ENCODE measurements at regions not wholly inside any gene's neighbourhood (a gene's known extent, or its start where the extent isn't known, plus 50 kb on each side); places are given as distances from the start of the nearest gene placed in this dataset.
"Not testable (repeated sequence)": the region's sequence is repeated elsewhere in the genome, so short reads cannot be mapped to it uniquely, and the experiment has no call there.

DNA sequence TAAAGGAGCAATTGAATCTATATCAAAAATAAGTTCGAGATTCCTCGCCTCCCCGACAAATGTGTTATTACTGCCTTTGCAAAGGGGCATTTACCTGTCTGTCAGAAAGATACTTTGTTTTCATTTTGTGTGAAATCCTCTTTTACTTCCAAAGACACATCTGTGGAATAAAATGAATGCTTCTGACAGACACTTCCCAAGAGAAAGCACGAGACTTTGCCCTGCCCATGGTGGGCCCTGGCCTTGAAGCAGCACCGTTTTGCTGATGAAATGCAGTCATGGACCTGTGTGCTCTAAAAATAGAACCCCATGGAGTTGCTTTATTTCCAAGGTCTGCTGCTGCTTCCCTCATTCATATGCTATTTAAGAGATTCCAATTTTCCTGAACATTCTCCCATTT, 85.9 kb upstream of the USP47 start:
- no peak for DNase-seq

DNA sequence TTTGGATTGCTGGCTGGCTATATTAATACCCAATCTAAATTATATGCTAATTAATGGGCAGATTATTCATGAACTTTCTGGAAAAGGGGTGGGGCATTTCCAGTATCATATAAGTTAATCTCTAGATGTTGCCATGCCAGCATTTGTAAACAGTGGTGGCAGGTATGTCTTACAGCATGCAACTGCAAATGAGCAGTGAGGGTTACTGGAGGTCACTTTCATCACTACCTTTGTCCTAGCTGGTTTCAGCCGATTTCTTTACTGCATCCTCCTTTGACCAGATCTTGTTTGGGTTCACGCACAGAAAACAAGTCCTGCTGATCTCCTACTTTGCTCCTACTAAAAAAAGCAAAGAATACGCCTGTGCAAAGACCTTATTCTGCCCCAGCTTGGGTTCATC, 89.1 kb upstream of the USP47 start:
- no peak for DNase-seq

DNA sequence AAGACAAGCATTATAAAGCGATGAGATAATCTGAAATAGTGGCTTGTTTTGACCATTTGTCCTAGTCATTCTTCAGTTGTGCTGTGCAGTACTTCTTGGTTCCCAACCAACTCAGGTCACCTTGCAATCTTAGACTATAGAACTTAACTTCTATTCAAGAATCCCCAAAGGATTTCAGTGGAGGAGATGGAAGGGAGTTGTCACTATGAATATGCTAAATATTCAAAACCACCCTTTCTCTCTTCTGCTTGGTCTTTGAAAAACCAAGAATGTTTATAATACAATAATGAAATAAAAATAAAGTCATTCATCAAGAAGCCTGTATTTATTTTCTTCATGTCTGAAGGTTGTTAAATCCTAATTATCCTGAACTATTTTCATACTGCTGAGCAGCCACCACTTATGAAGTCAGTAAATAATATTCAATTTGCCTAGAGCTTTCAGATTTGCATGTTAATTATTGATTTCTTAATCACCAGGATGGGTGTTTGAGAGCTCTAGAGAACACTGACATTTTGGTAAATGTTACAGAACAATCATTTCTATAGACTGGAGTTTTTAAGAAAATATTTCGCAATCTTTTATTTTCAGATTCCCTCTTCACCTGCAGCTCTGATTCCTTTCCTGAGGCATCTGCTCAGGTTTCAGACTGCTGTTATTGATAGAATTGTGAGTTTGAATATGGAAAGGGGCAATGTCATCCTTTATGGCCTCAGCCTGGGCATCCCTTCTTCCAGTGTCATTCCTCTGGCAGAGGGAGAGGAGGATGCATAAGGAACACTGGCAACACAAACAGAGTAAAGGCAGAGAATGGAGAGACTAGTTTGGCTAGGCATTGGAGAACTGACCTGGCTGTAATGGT, 91.5 kb upstream of the USP47 start:
- no peak for DNase-seq

DNA sequence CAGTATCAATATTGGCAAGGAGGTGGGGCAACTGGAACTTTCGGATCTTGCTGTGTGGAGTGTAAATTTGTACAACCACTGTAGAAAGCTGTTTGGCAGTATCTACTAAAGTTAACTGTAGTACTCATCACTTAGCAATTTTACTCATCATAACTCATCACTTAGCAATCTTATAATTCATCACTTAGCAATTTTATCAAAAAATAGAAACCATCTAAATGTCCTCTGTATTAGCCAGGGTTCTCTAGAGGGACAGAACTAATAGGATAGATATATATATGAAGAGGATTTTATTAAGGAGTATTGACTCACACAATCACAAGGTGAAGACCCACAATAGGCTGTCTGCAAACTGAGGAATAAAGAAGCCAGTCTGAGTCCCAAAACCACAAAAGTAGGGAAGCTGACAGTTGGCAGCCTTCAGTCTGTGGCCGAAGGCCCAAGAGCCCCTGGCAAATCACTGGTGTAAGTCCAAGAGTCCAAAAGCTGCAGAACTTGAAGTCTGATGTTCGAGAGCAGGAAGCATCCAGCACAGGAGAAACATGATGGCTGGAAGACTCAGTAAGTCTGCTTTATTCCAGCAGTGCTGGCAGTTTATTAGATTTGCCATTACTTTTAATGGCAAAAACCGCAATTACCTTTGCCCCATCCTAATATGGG, 92.9 kb upstream of the USP47 start:
- DNase-seq = no peak

DNA sequence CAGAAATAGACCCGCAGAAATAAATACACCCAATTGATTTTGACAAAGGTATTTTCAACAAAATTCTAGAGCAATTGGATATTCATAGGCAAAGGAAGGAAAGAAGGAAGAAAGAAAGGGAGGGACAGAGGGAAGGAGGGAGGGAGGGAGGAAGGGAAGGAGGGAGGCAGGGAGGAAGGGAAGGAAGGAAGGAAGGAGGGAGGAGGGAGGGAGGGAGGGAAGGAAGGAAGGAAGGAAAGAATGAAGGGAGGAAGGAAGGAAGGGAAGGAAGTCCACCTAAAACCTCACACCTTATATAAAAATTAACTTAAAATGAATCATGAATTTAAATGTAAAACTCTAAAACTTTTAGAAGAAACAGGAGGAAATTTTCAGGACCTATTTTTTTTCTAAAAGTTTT, 94.2 kb upstream of the USP47 start:
- DNase-seq = no peak

DNA sequence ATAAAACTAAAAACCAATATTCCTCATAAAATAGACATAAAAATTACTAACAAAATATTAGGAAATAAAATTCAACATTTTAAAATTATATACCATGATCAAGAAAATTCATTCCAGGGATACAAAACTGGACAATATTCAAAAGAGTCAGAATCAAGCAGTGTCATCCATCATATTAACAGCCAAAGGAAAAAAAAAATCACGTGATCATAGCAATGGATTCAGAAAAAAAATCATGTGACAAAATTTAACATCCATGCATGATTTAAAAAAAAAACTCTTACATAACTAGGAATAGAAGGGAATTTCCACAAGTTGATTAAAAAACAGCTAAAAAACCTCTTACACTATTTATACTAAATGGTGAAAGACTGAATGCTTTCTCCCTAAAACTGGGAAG, 95.3 kb upstream of the USP47 start:
- DNase-seq = no peak

DNA sequence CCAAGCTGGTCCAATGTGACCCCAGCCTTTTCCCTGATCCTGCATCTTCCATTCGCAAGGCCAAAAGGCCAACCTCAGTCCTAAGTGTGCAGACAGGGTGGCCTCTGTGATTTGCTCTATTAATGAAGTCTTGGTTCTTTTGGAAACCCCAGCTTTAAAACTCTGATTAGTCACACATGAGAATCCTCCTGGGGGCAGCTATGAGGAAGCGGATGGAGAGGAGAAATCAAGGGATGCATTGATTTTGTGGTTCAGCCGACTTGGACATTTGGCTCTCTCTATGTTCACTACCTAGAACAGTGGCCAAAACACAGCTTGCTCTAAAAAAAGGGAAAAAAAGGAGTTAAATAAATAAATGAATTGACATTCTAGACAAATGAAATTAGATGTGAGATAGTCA, 98.6 kb upstream of the USP47 start:
- DNase-seq = no peak

DNA sequence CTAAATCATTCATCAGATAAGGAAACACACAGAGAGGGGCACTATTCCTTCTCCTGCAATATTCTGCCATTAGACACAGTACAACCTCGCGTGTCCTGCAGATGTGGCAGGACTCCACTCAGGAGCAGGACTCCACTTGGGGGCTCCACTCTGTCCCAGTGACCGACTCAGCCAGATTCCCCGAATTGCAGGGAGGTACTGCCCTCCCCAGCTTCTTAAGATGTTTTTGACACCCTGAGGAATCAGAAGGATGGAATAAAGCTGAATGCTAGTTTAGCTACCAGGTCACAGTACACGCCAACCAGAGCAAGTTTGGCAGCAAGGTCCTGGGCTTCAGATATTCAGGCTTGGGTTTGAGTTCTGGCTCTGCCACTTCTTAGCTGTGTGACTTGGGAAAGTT, 99.3 kb upstream of the USP47 start:
- no peak for DNase-seq

DNA sequence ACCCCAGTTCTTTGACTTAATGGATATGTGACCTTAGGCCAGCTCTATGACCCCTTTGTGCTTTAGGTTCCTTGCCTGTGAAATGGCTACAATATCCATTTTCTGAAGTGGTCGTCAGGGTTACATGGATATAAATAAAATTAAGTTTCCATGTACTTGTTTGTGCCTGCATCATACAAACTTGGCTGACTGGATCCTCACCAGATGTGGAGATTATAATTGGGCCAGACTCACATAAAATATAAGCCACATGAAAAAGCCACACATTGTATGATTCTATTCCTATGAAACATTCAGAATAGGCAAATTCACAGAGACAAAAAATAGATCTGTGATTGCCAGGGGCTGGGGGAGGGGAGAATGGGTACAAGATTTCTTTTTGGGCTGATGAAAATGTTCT, 100.9 kb upstream of the USP47 start:
- DNase-seq = no peak

DNA sequence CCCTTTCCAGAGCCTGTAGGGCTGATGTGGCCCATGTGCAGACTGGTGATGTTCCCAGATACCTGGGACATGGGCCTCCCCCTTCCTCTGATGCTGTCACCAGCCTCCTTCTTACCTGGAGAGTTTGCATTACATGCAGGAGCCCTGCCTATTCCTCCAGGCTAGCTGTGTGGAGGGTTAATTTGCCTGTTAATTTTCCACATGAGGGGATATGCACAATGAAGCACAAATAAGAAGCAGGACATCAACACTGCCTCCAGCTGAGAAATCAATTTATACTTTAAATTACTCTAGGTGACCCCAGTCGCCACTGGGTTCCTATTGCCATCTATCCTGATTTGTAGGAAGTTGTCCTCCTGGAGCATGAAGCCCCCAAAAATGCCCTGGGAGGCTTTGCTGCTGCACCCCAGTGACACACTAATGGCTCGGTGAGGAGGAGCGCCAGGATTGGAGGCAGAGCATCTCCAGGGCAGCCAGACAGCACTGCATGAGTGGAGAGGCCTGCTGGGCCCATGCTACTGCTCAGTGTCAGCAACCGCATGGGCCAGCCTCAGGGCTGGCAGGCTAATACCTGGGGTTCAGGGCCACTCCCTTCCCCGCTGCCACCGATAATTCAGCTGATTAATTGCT, 101.6 kb upstream of the USP47 start:
- no peak for DNase-seq

DNA sequence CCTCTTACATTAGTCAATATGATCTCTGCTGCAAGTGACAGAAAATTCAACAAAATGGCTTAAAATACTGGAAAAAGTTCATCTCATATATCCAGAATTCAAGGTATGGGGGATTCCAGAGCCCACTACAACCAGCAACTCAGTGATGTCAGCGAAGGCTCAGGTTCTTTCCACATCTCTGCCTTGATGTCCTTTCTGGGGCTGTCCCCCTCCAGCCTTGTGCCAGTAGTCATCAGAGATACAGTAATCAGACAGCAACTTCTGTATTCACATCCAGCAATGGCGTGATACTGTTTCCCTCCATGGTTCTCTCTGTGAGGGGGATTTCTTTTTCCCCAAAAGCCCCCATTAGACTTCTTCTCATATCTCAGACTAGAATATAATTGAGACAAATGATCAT, 103.4 kb upstream of the USP47 start:
- DNase-seq = no peak

DNA sequence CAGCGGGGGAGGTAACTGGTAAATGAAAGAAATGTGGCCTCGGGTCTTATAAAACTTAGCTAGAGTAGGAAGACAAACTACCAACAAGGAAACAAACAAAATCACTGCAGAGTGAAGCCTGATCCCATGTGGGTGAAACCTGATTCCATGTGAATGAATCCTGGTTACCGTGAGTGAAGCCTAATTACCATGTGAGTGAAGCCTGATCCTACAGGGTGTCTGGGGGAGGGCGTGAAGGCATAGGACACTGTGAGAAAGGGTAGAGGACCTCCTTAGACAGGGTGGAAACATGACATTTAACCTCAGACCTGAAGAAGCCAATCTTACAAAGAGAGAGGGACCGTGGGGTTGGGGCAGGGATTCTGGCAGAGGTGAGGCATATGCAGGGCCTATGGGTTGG, 106.2 kb upstream of the USP47 start:
- no peak for DNase-seq

DNA sequence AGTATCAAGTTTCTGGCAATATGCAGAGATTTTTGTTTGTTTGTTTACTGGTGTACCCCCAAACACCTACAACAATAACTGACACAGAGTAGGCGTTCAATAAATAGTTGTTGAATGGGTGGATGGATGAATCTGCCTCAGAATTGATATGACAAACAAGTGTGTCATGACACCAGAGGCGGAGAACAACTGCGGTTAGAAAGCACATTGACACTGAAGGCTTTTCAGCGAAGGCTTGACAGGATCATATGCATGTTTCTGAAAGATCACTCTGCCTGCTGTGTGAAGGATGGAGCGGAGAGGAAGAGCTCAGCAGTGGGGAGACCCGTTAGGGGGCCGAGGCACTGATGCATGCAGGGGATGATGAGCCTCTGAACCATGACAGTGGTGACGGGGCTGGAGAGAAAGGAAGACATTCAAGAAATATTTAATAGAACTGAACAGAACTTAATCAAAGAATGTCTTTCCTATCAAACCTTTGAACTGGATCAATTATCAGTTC, 108.5 kb upstream of the USP47 start:
- no peak for DNase-seq

DNA sequence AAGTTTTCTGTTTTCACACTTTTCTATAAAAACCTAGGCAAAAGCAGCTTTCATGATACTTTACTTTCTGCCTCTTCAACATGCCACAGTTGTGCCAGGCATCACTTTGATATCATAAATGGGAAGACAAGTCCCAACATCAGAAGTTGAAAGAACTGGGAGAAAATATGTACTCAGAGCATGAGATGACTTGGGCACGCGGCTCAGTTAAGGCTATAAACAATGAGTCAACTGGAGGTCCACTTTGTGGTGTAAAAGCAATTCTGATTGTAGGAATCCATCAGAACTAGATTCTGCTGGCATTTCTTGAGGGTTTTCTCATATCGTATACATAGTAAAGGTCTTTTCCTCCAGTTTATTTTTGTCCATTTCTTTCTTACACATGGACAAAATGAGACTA, 109.7 kb upstream of the USP47 start:
- DNase-seq = no peak

DNA sequence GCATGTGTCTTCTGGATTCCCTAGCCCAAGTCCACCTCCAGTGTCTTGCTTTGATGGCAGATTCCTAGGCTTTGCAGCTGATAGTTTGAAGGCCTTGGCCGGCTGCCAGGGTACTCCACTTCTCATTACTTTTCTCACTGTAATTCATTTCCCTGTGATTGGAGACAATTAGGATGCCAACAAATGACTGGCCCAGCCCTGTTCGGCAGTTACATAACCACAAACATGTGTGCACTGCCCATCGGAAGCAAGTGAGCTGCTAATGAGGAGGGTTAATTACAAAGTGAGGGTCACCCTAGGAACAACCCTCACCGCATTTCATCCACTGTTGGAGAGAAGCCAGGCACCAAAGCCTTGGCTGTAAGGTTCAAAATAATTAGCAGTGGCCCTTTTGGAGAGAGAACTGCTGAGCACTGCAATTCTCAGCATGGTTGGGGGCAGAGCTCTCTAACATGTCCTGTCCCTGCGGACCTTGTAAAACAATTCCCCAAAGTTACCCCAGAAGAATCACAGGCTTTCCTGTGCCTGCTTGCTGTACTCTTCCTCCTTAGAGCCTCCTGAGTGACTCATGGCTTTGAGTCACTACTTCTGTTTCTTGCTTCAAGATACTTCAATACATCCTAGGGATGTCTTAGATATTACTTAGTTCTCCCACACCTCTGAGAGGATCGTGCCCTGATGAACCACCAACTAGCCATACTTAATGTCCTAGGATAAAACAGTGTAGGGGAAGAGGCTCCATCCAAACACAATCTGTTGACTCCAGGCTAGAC, 109.7 kb upstream of the GALNT18 start:
- no peak for DNase-seq

DNA sequence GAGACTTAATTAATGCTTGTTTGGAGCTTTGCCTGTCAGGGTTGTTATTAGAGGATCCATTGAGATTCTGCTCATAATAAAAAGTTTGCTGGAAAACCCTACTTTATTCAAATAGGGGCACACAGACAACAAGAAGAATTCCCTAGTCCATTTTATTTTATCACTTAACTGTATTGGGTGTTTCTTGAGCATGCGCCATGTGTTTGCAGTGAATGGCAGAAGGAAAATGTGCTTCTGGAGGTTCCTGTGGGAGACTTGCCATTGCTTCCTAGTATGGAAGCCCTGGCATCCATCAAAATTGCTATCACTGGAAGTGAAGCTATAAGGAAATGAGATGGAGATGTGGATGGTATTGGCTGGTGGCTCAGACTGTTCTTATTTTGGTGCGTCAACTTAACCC, 106.6 kb upstream of the GALNT18 start:
- DNase-seq = no peak

DNA sequence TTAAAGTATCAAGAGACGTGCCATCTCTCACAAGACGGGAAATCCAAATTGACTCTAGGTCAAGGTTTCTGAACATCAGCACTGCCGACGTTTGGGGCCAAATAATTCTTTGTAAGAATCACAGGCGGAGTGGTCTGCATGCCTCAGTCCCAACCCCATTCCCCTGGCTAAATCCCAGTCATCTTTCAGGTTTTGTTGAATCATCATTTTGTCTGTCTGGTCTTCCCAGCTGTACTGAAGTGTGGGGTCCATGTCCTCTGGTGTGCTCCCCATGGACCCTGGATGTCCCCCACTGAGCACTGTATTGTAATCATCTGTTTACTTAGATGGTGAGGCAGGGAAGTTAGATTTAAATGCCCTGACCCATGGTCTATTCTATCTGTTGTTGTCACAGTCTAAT, 103.6 kb upstream of the GALNT18 start:
- DNase-seq = no peak

DNA sequence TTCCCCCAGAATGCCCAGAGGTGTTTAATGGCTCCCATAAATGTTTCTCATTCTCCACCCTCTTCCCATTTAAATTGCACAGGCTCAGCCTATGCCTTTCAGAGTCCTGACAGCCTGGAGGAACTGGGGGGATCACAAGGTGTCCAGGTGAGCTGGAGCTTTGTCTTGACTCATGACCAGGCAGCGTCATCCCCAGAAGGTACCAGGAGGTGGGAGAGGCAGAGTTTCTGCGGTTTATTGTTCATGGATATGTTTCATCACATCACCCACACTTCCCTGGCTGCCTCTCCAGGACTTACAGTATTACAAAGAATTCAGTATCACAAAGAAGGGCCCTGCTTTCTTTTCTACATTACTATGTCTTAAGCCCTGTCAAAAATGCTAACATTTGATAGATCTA, 103.2 kb upstream of the GALNT18 start:
- no peak for DNase-seq

DNA sequence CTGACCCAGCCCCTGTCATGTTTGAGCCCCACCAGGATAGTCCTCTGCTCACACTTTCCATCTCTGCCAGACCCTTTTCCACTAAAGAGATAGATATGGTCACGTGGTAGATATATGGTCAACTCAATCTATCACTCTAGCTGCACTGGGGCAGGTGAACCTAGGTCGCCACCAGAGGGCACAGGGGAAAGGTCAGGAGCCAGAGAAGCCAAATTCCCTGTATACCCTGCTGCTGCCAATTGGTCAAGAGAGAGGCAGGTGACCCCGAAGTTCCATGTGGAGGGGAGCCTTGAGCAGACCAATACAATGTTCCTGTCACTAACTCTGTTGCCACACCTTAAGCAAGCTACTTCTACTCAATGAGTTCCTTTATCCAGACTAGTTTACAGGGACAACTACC, 101.1 kb upstream of the GALNT18 start:
- no peak for DNase-seq

DNA sequence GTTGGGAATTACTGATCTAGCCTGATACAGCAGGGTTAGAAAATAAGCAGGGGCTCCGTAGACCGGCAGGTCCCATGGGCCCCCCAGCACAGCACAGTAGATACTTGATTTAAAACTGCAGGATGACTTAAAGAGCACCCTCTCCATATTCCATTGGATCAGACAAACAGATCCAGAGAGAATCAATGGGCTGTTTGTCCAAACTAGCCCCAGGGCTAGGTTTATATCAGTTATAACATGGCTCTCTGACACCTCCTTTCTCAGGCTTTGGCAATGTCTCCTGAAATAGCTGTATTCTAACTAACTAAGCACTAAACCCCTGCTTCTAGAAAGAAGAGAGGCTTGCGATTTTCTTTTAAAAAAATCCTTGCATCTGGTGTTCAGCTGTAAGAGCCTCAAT, 100.4 kb upstream of the GALNT18 start:
- DNase-seq = no peak

DNA sequence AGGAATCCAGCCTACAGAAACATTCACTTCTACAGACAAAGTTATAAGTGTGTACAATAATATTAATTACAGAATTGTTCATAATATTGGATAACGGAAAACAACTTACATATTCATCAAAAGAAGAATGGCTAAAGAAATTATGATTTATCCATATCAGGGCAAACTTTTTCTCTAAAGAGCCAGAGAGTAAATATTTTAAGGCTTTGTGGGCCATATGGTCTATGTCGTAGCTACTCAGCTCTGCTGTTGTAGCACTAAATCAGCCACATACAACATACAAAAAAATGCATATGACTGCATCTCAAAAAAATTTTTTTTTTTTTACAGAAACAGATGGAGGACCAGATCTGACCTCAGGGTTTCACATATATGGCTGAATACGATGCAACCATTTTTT, 96.7 kb upstream of the GALNT18 start:
- DNase-seq = no peak

DNA sequence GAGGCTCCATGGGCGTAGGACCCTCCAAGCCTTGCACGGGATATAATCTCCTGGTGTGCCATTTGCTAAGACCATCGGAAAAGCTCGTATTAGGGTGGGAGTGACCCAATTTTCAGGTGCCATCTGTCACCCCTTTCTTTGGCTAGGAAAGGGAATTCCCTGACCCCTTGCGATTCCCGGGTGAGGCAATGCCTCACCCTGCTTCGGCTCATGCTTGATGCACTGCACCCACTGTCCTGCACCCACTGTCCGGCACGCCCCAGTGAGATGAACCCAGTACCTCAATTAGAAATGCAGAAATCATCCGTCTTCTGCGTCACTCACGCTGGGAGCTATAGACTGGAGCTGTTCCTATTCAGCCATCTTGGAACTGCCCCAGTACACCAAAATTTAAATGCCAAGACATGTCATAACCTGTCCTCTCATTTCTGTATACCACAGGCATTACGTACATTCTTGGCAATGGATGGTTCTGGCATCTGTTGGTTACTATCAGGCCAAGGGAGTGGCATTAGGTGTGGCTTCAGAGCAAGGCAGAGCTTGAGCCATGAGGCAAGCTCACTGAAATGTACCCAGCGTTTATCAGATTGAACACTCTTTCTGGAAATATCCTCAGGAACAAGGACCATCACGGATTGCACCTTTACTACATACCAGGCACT, 95.4 kb upstream of the GALNT18 start:
- DNase-seq = no peak

DNA sequence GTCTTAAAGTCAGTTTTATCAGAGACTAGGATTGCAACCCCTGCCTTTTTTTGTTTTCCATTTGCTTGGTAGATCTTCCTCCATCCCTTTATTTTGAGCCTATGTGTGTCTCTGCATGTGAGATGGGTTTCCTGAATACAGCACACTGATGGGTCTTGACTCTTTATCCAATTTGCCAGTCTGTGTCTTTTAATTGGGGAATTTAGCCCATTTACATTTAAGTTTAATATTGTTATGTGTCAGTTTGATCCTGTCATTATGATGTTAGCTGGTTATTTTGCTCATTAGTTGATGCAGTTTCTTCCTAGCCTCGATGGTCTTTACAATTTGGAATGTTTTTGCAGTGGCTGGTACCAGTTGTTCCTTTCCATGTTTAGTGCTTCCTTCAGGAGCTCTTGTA, 93.3 kb upstream of the GALNT18 start:
- DNase-seq = not testable (repeated sequence)

Data from T-helper 1 cell (primary cell).